HL-60 (cell line): ENCODE measurements at regions not wholly inside any gene's neighbourhood (a gene's known extent, or its start where the extent isn't known, plus 50 kb on each side); places are given as distances from the start of the nearest gene placed in this dataset.

Source experiments
- GABPA ChIP-seq: IDR thresholded peaks from 2 replicates; pipeline ENCODE4 v1.6.1; 2012; ENCODE audit warnings: low read depth
- POLR2AphosphoS5 ChIP-seq: IDR thresholded peaks from 2 replicates; pipeline ENCODE4 v1.6.1; 2012; ENCODE audit warnings: low read depth
- SPI1 ChIP-seq: IDR thresholded peaks from 2 replicates; pipeline ENCODE4 v1.6.1; 2012; ENCODE audit warnings: low read depth, mild to moderate bottlenecking, borderline replicate concordance
- TF ChIP-seq, protein P1 (sequence below): IDR thresholded peaks from one replicate; pipeline ENCODE4 v1.5.1; 2011; ENCODE audit warnings: low read length, control low read depth, inconsistent platforms; ENCODE audit not compliant: insufficient read depth
- TF ChIP-seq, protein P2 (sequence below): IDR thresholded peaks from 2 replicates; pipeline ENCODE4 v1.6.1; 2012; ENCODE audit warnings: low read depth; ENCODE audit not compliant: insufficient replicate concordance

GRCh38 chr6:66278115-66278514, 571.1 kb upstream of the EYS start:
- TF ChIP-seq, protein P1, sequence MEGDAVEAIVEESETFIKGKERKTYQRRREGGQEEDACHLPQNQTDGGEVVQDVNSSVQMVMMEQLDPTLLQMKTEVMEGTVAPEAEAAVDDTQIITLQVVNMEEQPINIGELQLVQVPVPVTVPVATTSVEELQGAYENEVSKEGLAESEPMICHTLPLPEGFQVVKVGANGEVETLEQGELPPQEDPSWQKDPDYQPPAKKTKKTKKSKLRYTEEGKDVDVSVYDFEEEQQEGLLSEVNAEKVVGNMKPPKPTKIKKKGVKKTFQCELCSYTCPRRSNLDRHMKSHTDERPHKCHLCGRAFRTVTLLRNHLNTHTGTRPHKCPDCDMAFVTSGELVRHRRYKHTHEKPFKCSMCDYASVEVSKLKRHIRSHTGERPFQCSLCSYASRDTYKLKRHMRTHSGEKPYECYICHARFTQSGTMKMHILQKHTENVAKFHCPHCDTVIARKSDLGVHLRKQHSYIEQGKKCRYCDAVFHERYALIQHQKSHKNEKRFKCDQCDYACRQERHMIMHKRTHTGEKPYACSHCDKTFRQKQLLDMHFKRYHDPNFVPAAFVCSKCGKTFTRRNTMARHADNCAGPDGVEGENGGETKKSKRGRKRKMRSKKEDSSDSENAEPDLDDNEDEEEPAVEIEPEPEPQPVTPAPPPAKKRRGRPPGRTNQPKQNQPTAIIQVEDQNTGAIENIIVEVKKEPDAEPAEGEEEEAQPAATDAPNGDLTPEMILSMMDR = no peak
- no peak for TF ChIP-seq POLR2AphosphoS5
- TF ChIP-seq, protein P2, sequence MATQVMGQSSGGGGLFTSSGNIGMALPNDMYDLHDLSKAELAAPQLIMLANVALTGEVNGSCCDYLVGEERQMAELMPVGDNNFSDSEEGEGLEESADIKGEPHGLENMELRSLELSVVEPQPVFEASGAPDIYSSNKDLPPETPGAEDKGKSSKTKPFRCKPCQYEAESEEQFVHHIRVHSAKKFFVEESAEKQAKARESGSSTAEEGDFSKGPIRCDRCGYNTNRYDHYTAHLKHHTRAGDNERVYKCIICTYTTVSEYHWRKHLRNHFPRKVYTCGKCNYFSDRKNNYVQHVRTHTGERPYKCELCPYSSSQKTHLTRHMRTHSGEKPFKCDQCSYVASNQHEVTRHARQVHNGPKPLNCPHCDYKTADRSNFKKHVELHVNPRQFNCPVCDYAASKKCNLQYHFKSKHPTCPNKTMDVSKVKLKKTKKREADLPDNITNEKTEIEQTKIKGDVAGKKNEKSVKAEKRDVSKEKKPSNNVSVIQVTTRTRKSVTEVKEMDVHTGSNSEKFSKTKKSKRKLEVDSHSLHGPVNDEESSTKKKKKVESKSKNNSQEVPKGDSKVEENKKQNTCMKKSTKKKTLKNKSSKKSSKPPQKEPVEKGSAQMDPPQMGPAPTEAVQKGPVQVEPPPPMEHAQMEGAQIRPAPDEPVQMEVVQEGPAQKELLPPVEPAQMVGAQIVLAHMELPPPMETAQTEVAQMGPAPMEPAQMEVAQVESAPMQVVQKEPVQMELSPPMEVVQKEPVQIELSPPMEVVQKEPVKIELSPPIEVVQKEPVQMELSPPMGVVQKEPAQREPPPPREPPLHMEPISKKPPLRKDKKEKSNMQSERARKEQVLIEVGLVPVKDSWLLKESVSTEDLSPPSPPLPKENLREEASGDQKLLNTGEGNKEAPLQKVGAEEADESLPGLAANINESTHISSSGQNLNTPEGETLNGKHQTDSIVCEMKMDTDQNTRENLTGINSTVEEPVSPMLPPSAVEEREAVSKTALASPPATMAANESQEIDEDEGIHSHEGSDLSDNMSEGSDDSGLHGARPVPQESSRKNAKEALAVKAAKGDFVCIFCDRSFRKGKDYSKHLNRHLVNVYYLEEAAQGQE = no peak
- TF ChIP-seq GABPA = no peak
- TF ChIP-seq SPI1 = no peak
